ENCODE measurements at regions not wholly inside any gene's neighbourhood (a gene's known extent, or its start where the extent isn't known, plus 50 kb on each side); places are given as distances from the start of the nearest gene placed in this dataset.
A peak's percentile ranks its signal among the peaks of the same experiment; 100 is the strongest.
"Not testable (repeated sequence)": the region's sequence is repeated elsewhere in the genome, so short reads cannot be mapped to it uniquely, and the experiment has no call there.

- DNase-seq = peak; percentile 49 to 54
Measured at GRCh38 chr1:146710838-146711521, 227.1 kb upstream of the NBPF12 start.

- DNase-seq = not testable (repeated sequence)
Measured at GRCh38 chr1:146709302-146709701, 228.8 kb upstream of the NBPF12 start.

GRCh38 chr1:146704162-146704724 lies 233.9 kb upstream of the NBPF12 start:
- DNase-seq = not testable (repeated sequence)

GRCh38 chr1:146701320-146701719 lies 236.8 kb upstream of the NBPF12 start:
- DNase-seq = not testable (repeated sequence)

- not testable (repeated sequence) for DNase-seq
Measured at GRCh38 chr1:146695388-146695787, 242.7 kb upstream of the NBPF12 start.

- not testable (repeated sequence) for DNase-seq
Measured at GRCh38 chr1:146691798-146692197, 246.3 kb upstream of the NBPF12 start.

- DNase-seq = not testable (repeated sequence)
Measured at GRCh38 chr1:146688893-146689292, 249.2 kb upstream of the NBPF12 start.

- DNase-seq = not testable (repeated sequence)
Measured at GRCh38 chr1:146686777-146687366, 251.3 kb upstream of the NBPF12 start.

- DNase-seq = not testable (repeated sequence)
Measured at GRCh38 chr1:146683126-146683429, 255.0 kb upstream of the NBPF12 start.

GRCh38 chr1:146682227-146683125 lies 255.6 kb upstream of the NBPF12 start:
- DNase-seq = not testable (repeated sequence)

GRCh38 chr1:146673729-146674299 lies 264.3 kb upstream of the NBPF12 start:
- not testable (repeated sequence) for DNase-seq

- not testable (repeated sequence) for DNase-seq
Measured at GRCh38 chr1:146672608-146673007, 265.5 kb upstream of the NBPF12 start.

- not testable (repeated sequence) for DNase-seq
Measured at GRCh38 chr1:146671588-146671987, 266.5 kb upstream of the NBPF12 start.

GRCh38 chr1:146670832-146671566 lies 267.1 kb upstream of the NBPF12 start:
- not testable (repeated sequence) for DNase-seq

- DNase-seq = not testable (repeated sequence)
Measured at GRCh38 chr1:146666275-146666674, 271.8 kb upstream of the NBPF12 start.

GRCh38 chr1:146660242-146660641 lies 277.9 kb upstream of the NBPF12 start:
- not testable (repeated sequence) for DNase-seq

GRCh38 chr1:146656356-146657060 lies 281.6 kb upstream of the NBPF12 start:
- DNase-seq = not testable (repeated sequence)

GRCh38 chr1:146654763-146655162 lies 283.4 kb upstream of the NBPF12 start:
- not testable (repeated sequence) for DNase-seq

- not testable (repeated sequence) for DNase-seq
Measured at GRCh38 chr1:146645978-146646604, 292.0 kb upstream of the NBPF12 start.

- DNase-seq = not testable (repeated sequence)
Measured at GRCh38 chr1:146641534-146641933, 296.6 kb upstream of the NBPF12 start.

- DNase-seq = not testable (repeated sequence)
Measured at GRCh38 chr1:146640671-146641070, 297.5 kb upstream of the NBPF12 start.
